ENCODE measurements at regions not wholly inside any gene's neighbourhood (a gene's known extent, or its start where the extent isn't known, plus 50 kb on each side); places are given as distances from the start of the nearest gene placed in this dataset.

DNA sequence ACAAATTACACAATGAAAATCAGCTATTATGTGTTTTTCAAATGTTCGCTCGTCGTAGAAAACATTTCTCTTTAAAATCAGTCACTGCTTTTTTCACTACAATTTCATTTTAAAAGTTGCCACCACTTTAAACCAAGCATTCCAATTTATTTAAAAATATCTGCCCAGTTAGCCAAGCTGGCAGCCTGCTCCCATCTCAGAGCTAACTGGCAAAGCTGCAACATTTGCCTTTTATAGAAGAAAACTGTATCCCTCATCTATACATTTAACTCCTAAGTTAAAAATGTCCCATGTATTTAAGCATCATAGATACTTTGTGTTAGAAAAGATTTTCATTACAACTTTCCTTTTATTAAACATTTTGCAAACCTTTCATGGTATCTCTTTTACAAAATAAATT lies 294.9 kb upstream of the ADAMTS16 start:
- no peaks in the 10 kb centered on the region for H3K36me3 Mint-ChIP-seq (ENCODE audit: low read depth)
- peaks cover 14% of the 10 kb centered on the region for H3K9me3 Mint-ChIP-seq
- no peak overlapping the region for H3K4me3 Mint-ChIP-seq
- no peak overlapping the region for H3K27ac Mint-ChIP-seq
- TF ChIP-seq, protein P1, sequence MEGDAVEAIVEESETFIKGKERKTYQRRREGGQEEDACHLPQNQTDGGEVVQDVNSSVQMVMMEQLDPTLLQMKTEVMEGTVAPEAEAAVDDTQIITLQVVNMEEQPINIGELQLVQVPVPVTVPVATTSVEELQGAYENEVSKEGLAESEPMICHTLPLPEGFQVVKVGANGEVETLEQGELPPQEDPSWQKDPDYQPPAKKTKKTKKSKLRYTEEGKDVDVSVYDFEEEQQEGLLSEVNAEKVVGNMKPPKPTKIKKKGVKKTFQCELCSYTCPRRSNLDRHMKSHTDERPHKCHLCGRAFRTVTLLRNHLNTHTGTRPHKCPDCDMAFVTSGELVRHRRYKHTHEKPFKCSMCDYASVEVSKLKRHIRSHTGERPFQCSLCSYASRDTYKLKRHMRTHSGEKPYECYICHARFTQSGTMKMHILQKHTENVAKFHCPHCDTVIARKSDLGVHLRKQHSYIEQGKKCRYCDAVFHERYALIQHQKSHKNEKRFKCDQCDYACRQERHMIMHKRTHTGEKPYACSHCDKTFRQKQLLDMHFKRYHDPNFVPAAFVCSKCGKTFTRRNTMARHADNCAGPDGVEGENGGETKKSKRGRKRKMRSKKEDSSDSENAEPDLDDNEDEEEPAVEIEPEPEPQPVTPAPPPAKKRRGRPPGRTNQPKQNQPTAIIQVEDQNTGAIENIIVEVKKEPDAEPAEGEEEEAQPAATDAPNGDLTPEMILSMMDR (IDR thresholded peaks at IDR 0.05) = no peak
- DNase-seq = no peak
- H3K4me1 Mint-ChIP-seq (ENCODE audit: low read depth) = no peaks in the 10 kb centered on the region
- H3K27me3 Mint-ChIP-seq (ENCODE audit: insufficient read depth) = no peaks in the 10 kb centered on the region

DNA sequence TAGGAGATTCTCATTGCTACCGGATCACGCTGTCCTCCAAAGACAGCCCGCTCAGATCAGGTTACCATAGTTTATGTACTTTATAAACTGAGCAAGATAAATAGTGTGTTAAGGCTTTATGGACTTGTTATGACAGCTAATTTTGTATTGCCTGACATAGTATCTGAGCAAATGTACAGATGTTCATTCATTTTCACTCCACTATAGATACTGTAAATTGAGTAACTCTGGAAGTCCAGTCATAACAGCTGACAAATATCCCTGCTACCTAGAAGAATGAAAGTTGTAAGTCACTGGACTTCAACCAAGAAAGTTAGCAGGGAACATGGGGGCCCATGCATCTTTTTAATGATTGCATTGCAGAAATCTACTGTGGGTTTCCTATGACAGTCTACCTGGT lies 292.4 kb upstream of the ADAMTS16 start:
- H3K36me3 Mint-ChIP-seq (ENCODE audit: low read depth) = no peaks in the 10 kb centered on the region
- no peaks in the 10 kb centered on the region for H3K4me1 Mint-ChIP-seq (ENCODE audit: low read depth)
- peaks cover 9% of the 10 kb centered on the region for H3K9me3 Mint-ChIP-seq
- TF ChIP-seq, protein P1 (IDR thresholded peaks at IDR 0.05) = no peak
- no peak overlapping the region for H3K4me3 Mint-ChIP-seq
- H3K27me3 Mint-ChIP-seq (ENCODE audit: insufficient read depth) = no peaks in the 10 kb centered on the region
- no peak for DNase-seq
- H3K27ac Mint-ChIP-seq = no peak overlapping the region

DNA sequence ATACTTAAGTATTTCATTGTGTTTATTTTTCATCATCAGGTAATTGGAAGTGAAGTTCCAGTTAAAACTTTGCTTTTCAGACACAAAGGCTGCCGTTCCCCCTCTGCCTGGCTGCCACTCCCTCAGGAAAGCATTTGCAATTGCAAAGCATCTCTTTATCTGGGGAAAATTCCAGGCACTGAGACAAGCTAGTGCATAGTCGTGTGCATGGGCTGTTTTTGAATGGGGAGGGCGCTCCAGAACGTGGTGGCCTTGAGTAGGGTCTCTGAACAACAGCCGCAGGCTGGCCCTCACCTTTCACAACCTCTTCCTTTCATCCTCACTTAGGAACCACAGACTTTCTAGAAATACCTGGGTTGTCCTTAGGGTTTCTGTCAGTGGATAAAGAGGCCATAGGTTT lies 285.1 kb upstream of the ADAMTS16 start:
- TF ChIP-seq, protein P1 (IDR thresholded peaks at IDR 0.05) = no peak
- H3K4me1 Mint-ChIP-seq (ENCODE audit: low read depth) = no peaks in the 10 kb centered on the region
- DNase-seq = no peak
- H3K27ac Mint-ChIP-seq = no peak overlapping the region
- H3K36me3 Mint-ChIP-seq (ENCODE audit: low read depth) = no peaks in the 10 kb centered on the region
- peaks cover 6% of the 10 kb centered on the region; the same call in 1 of the 2 replicates for H3K9me3 Mint-ChIP-seq
- peaks cover 3% of the 10 kb centered on the region; the same call in 1 of the 2 replicates for H3K27me3 Mint-ChIP-seq (ENCODE audit: insufficient read depth)
- no peak overlapping the region for H3K4me3 Mint-ChIP-seq

DNA sequence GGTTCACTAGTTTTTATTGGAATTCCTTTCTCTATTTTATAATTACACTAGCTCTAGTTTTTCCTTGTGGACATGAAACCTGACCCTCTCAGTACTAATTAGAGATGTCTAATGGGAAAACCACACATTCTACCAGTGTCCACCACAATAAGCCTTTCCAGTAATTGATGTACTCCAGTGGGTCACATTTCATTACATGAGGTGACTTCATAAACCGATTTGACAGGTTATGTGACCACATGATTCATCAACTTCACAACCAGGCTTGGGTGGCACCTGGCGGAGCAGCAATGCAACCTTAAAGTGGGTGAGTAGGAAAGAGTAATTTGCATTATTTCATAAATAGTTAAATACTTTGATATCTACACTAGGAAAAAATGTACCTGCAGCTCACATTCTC lies 284.2 kb upstream of the ADAMTS16 start:
- H3K4me1 Mint-ChIP-seq (ENCODE audit: low read depth) = no peaks in the 10 kb centered on the region
- no peak overlapping the region for H3K27ac Mint-ChIP-seq
- no peaks in the 10 kb centered on the region for H3K36me3 Mint-ChIP-seq (ENCODE audit: low read depth)
- DNase-seq = no peak
- peaks cover 3% of the 10 kb centered on the region; the same call in 1 of the 2 replicates for H3K27me3 Mint-ChIP-seq (ENCODE audit: insufficient read depth)
- H3K4me3 Mint-ChIP-seq = no peak overlapping the region
- TF ChIP-seq, protein P1 (IDR thresholded peaks at IDR 0.05) = no peak
- peaks cover 6% of the 10 kb centered on the region; the same call in 1 of the 2 replicates for H3K9me3 Mint-ChIP-seq

DNA sequence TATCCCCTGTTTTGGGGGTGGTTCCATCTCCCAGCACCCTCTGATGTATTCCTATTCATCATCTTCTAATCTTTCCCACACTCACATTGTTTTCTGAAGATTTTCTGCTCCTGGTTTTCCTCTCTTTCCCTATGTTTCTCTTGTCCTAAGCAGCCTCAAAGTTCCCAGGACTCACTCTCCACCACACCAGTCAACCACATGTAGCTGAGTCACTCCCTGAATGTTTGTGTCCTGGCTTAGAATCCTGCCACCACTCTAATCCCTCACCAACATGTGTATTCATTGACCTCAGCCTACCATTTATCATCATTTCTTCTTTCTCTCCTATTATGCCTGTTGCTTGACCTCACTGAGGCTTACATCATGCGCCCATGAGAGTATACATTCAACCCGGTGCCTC lies 282.4 kb upstream of the ADAMTS16 start:
- Mint-ChIP-seq H3K9me3 (peaks cover 6% of the 10 kb centered on the region; the same call in 1 of the 2 replicates), H3K27me3 (ENCODE audit: insufficient read depth) (peaks cover 3% of the 10 kb centered on the region; the same call in 1 of the 2 replicates), H3K27ac (no peak overlapping the region), H3K4me1 (ENCODE audit: low read depth) (no peaks in the 10 kb centered on the region), H3K4me3 (no peak overlapping the region), H3K36me3 (ENCODE audit: low read depth) (no peaks in the 10 kb centered on the region)
- TF ChIP-seq, protein P1 (IDR thresholded peaks at IDR 0.05) = no peak
- no peak for DNase-seq
